ENCODE measurements at regions not wholly inside any gene's neighbourhood (a gene's known extent, or its start where the extent isn't known, plus 50 kb on each side); places are given as distances from the start of the nearest gene placed in this dataset.

DNA sequence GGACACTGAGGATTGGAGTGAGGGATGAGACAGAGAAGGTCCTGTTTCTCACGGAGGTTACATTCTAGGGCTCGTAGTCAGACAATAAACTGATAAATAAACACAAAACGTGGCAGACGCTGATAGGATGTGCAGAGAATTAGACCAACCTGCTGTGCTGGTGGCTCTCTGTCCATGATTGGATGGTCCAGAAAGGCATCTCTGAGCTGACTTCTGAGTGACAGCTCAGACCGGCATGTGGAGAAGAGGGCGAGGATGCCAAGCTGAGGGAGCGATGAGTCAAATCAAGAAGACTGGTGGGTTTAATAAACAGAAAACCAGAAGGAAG, 132.3 kb upstream of the TAF11L2 start:
- H3K27ac ChIP-seq: peak overlapping the region; percentile 86
- no peaks in the 10 kb centered on the region for H3K79me2 ChIP-seq (ENCODE audit: low read depth)
- TF ChIP-seq EZH2 (IDR thresholded peaks at IDR 0.05) (no peak), EZH2phosphoT487 (IDR thresholded peaks at IDR 0.05) (no peak), CTCF (IDR thresholded peaks at IDR 0.05) (no peak)
- H3K36me3 Mint-ChIP-seq: no peaks in the 10 kb centered on the region
- H2AFZ ChIP-seq (replicated peaks): no peak overlapping the region
- H3K4me2 ChIP-seq: peak overlapping the region; percentile 46
- peaks cover 28% of the 10 kb centered on the region for H3K4me1 Mint-ChIP-seq
- no peaks in the 10 kb centered on the region for H3K9me3 ChIP-seq (ENCODE audit: low read depth)
- H3F3A ChIP-seq (ENCODE audit: low read depth): peaks cover 20% of the 10 kb centered on the region
- no peak for DNase-seq (ENCODE audit: low spot score)
- H3K4me1 ChIP-seq: peaks cover 34% of the 10 kb centered on the region
- no peaks in the 10 kb centered on the region for H3K36me3 ChIP-seq
- H3K27me3 Mint-ChIP-seq (ENCODE audit: insufficient read depth, low read depth): peaks cover 3% of the 10 kb centered on the region
- no peaks in the 10 kb centered on the region for H4K20me1 ChIP-seq (ENCODE audit: low read depth)
- no peaks in the 10 kb centered on the region for H3K27me3 ChIP-seq
- H3K27ac Mint-ChIP-seq: peak overlapping the region; percentile 23
- no peak overlapping the region for H3K9ac ChIP-seq
- no peaks in the 10 kb centered on the region for H3K9me3 Mint-ChIP-seq
- H3K4me3 ChIP-seq: no peak overlapping the region
- no peak overlapping the region for H3K4me3 Mint-ChIP-seq

- H3K36me3 ChIP-seq: no peaks in the 10 kb centered on the region
- Mint-ChIP-seq H3K36me3 (no peaks in the 10 kb centered on the region), H3K27ac (no peak overlapping the region), H3K4me3 (no peak overlapping the region), H3K27me3 (ENCODE audit: insufficient read depth, low read depth) (peaks cover 3% of the 10 kb centered on the region), H3K4me1 (peaks cover 30% of the 10 kb centered on the region), H3K9me3 (no peaks in the 10 kb centered on the region)
- H2AFZ ChIP-seq (replicated peaks): no peak overlapping the region
- no peak overlapping the region for H3K27ac ChIP-seq
- DNase-seq (ENCODE audit: low spot score): no peak
- H4K20me1 ChIP-seq (ENCODE audit: low read depth): no peaks in the 10 kb centered on the region
- peaks cover 34% of the 10 kb centered on the region for H3K4me1 ChIP-seq
- H3K4me3 ChIP-seq: no peak overlapping the region
- no peak overlapping the region for H3K9ac ChIP-seq
- H3K27me3 ChIP-seq: no peaks in the 10 kb centered on the region
- peaks cover 20% of the 10 kb centered on the region for H3F3A ChIP-seq (ENCODE audit: low read depth)
- peak overlapping the region; percentile 31 for H3K4me2 ChIP-seq
- no peaks in the 10 kb centered on the region for H3K9me3 ChIP-seq (ENCODE audit: low read depth)
- H3K79me2 ChIP-seq (ENCODE audit: low read depth): no peaks in the 10 kb centered on the region
- TF ChIP-seq CTCF (IDR thresholded peaks at IDR 0.05) (no peak), EZH2 (IDR thresholded peaks at IDR 0.05) (no peak), EZH2phosphoT487 (IDR thresholded peaks at IDR 0.05) (no peak)
Observed at GRCh38 chr5:17367256-17367840, 130.7 kb upstream of the TAF11L2 start.

- Mint-ChIP-seq H3K4me1 (peaks cover 37% of the 10 kb centered on the region), H3K9me3 (no peaks in the 10 kb centered on the region), H3K36me3 (no peaks in the 10 kb centered on the region), H3K27ac (no peak overlapping the region), H3K4me3 (no peak overlapping the region), H3K27me3 (ENCODE audit: insufficient read depth, low read depth) (peaks cover 5% of the 10 kb centered on the region)
- no peak overlapping the region for H3K4me2 ChIP-seq
- no peaks in the 10 kb centered on the region for H3K79me2 ChIP-seq (ENCODE audit: low read depth)
- peaks cover 16% of the 10 kb centered on the region for H3F3A ChIP-seq (ENCODE audit: low read depth)
- peaks cover 41% of the 10 kb centered on the region for H3K4me1 ChIP-seq
- H3K4me3 ChIP-seq: no peak overlapping the region
- no peaks in the 10 kb centered on the region for H4K20me1 ChIP-seq (ENCODE audit: low read depth)
- DNase-seq (ENCODE audit: low spot score): no peak
- no peak overlapping the region for H3K27ac ChIP-seq
- no peak for TF ChIP-seq EZH2phosphoT487 (IDR thresholded peaks at IDR 0.05)
- no peak for TF ChIP-seq CTCF (IDR thresholded peaks at IDR 0.05)
- TF ChIP-seq EZH2 (IDR thresholded peaks at IDR 0.05): no peak
- H3K9ac ChIP-seq: no peak overlapping the region
- H3K27me3 ChIP-seq: no peaks in the 10 kb centered on the region
- no peaks in the 10 kb centered on the region for H3K9me3 ChIP-seq (ENCODE audit: low read depth)
- no peak overlapping the region for H2AFZ ChIP-seq (replicated peaks)
- no peaks in the 10 kb centered on the region for H3K36me3 ChIP-seq
Observed at GRCh38 chr5:17370651-17371050, 127.4 kb upstream of the TAF11L2 start.
